ENCODE measurements at regions not wholly inside any gene's neighbourhood (a gene's known extent, or its start where the extent isn't known, plus 50 kb on each side); places are given as distances from the start of the nearest gene placed in this dataset.
A peak's percentile ranks its signal among the peaks of the same experiment; 100 is the strongest.

- intact Hi-C loops (cut with micrococcal nuclease; ENCODE audit: unreplicated experiment): loop anchor here (2.0 kb wide), 1 partner anchor 341 kb away; no protein-coding TSS in a partner anchor
- in situ Hi-C loops (cut with HindIII; ENCODE audit: extremely low pct_ligation_motif_present, low pct_unique_long_range_greater_than_20kb): loop anchor here (5.0 kb wide), 1 partner anchor 339 kb away; no protein-coding TSS in a partner anchor
These were observed 343.9 kb upstream of the SHH start for GRCh38 chr7:156155988-156156733.

GRCh38 chr7:156153590-156153989 is 341.3 kb upstream of the SHH start:
- Histone ChIP-seq H2AFZ (ENCODE audit: low read length) (no peak overlapping the region), H3K27ac (ENCODE audit: extremely low read length, insufficient read depth, low read length) (no peak overlapping the region), H3K4me1 (ENCODE audit: insufficient read depth, low read length) (no peaks in the 10 kb centered on the region), H3K9me3 (ENCODE audit: low read length) (no peaks in the 10 kb centered on the region), H3K27me3 (ENCODE audit: control insufficient read depth in 1 of 2, insufficient read depth in 2 of 2, low read length in 2 of 2) (peaks cover 0 to 31% of the 10 kb centered on the region in 2 experiments; a peak in 4 of 5 replicates), H3K4me2 (ENCODE audit: low read depth, low read length) (no peak overlapping the region), H3K9ac (ENCODE audit: insufficient read depth, low read depth, low read length) (no peak overlapping the region), H3K4me3 (replicated peaks in 1 of 3; ENCODE audit: insufficient read depth in 1 of 3, low read depth in 2 of 3, low read length in 3 of 3) (no peak overlapping the region), H3K79me2 (ENCODE audit: insufficient read depth, low read length) (no peaks in the 10 kb centered on the region), H4K20me1 (ENCODE audit: insufficient read depth, low read length) (no peaks in the 10 kb centered on the region), H3K36me3 (replicated peaks in 1 of 2; ENCODE audit: control insufficient read depth in 1 of 2, insufficient read depth in 2 of 2, low read length in 2 of 2) (no peaks in the 10 kb centered on the region)
- TF ChIP-seq AGO1 (IDR thresholded peaks at IDR 0.05; ENCODE audit: low read depth, low read length, poor library complexity, severe bottlenecking) (no peak), ZSCAN25 (CRISPR knock-in tag; IDR thresholded peaks at IDR 0.05) (no peak), TAF15 (IDR thresholded peaks at IDR 0.05; ENCODE audit: low read depth, low read length, poor library complexity, severe bottlenecking) (no peak), ZFP36L1 (CRISPR knock-in tag; IDR thresholded peaks at IDR 0.05) (no peak), ZNF672 (CRISPR knock-in tag; IDR thresholded peaks at IDR 0.05) (no peak), FOSL2 (CRISPR knock-in tag; IDR thresholded peaks at IDR 0.05) (no peak), KAT7 (CRISPR knock-in tag; IDR thresholded peaks at IDR 0.05; ENCODE audit: borderline replicate concordance) (no peak), HNF4A (CRISPR knock-in tag; IDR thresholded peaks at IDR 0.05) (no peak), HNF1B (CRISPR knock-in tag; IDR thresholded peaks at IDR 0.05) (no peak), CAMTA2 (CRISPR knock-in tag; IDR thresholded peaks at IDR 0.05; ENCODE audit: borderline replicate concordance) (no peak), ZBTB2 (CRISPR knock-in tag; IDR thresholded peaks at IDR 0.05; ENCODE audit: low read depth) (no peak), ZNF17 (CRISPR knock-in tag; IDR thresholded peaks at IDR 0.05) (no peak)
- BruUV-seq (replicated peaks): no TSS peak
- intact Hi-C loops (cut with micrococcal nuclease; ENCODE audit: unreplicated experiment) (no loop called here), in situ Hi-C loops (cut with HindIII; ENCODE audit: extremely low pct_ligation_motif_present, low pct_unique_long_range_greater_than_20kb) (no loop called here)
- no peak for ATAC-seq
- ChIA-PET CTCF (ENCODE audit: low intra/inter-chr PET ratio, low total read pairs) (no interaction called here), POLR2A (no interaction called here)
- FAIRE-seq: no peak
- no peak for DNase-seq (ENCODE audit: low spot score)
- WGBS (ENCODE audit: low lambda C conversion rate): 42% methylated on average over 8 of the region's 8 CpGs

More at GRCh38 chr7:156155988-156156733, 343.9 kb upstream of the SHH start:
- H3K36me3 ChIP-seq (replicated peaks in 1 of 2; ENCODE audit: control insufficient read depth in 1 of 2, insufficient read depth in 2 of 2, low read length in 2 of 2): no peaks in the 10 kb centered on the region
- no TSS peak for BruUV-seq (replicated peaks)
- H3K27ac ChIP-seq (ENCODE audit: extremely low read length, insufficient read depth, low read length): no peak overlapping the region
- no peaks in the 10 kb centered on the region for H3K9me3 ChIP-seq (ENCODE audit: low read length)
- ChIA-PET CTCF (ENCODE audit: low intra/inter-chr PET ratio, low total read pairs) (interaction anchor here (1.1 to 1.4 kb wide), 2 partner anchors 340 to 359 kb away, joined by 4 to 6 read pairs; no protein-coding TSS in a partner anchor), POLR2A (no interaction called here)
- H2AFZ ChIP-seq (ENCODE audit: low read length): no peak overlapping the region
- no peak overlapping the region for H3K4me2 ChIP-seq (ENCODE audit: low read depth, low read length)
- WGBS (ENCODE audit: low lambda C conversion rate): 48% methylated on average over 12 of the region's 12 CpGs
- FAIRE-seq (no peak), DNase-seq (ENCODE audit: low spot score) (no peak), ATAC-seq (peak; percentile 39)
- no peak overlapping the region for H3K4me3 ChIP-seq (replicated peaks in 1 of 3; ENCODE audit: insufficient read depth in 1 of 3, low read depth in 2 of 3, low read length in 3 of 3)
- TF ChIP-seq YEATS4 (CRISPR knock-in tag; IDR thresholded peaks at IDR 0.05; ENCODE audit: borderline replicate concordance) (no peak), GABPB1 (CRISPR knock-in tag; IDR thresholded peaks at IDR 0.05) (no peak)
- peaks cover 2 to 31% of the 10 kb centered on the region in 2 experiments; a peak in 4 of 5 replicates for H3K27me3 ChIP-seq (ENCODE audit: control insufficient read depth in 1 of 2, insufficient read depth in 2 of 2, low read length in 2 of 2)
- no peaks in the 10 kb centered on the region for H4K20me1 ChIP-seq (ENCODE audit: insufficient read depth, low read length)
- no peaks in the 10 kb centered on the region for H3K4me1 ChIP-seq (ENCODE audit: insufficient read depth, low read length)
- H3K79me2 ChIP-seq (ENCODE audit: insufficient read depth, low read length): no peaks in the 10 kb centered on the region
- H3K9ac ChIP-seq (ENCODE audit: insufficient read depth, low read depth, low read length): no peak overlapping the region

Data from HepG2 (cell line).